ENCODE measurements at regions not wholly inside any gene's neighbourhood (a gene's known extent, or its start where the extent isn't known, plus 50 kb on each side); places are given as distances from the start of the nearest gene placed in this dataset.

DNA sequence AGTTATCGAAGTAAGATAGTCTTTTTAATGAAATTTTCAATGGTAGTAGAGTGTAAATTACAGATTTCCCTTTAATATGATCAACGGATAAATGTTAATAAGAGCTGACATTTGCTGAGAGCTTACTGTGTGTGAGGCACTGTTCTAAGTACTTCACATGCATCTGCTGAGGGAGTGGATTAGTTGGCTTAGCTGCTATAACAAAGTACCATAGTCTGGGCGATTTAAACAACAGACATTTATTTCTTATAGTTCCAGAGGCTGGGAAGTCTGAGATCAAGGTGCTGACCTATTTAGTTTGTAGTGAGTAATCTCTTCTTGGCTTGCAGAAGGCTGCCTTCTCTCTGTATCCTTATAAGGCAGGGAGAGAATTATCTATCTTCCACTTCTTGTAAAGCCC, 174.3 kb downstream of the CEP135 start:
- H4K91ac ChIP-seq (replicated peaks; ENCODE audit: insufficient read length, low read length) = no peak overlapping the region
- H2BK20ac ChIP-seq (ENCODE audit: low read length) = no peak overlapping the region
- no peak overlapping the region for H2BK12ac ChIP-seq (ENCODE audit: low read depth, low read length)
- no peaks in the 10 kb centered on the region for H3K9me3 ChIP-seq (ENCODE audit: insufficient read depth in 2 of 2, low read depth in 1 of 2, low read length in 1 of 2)
- no peak overlapping the region for H2BK5ac ChIP-seq (ENCODE audit: low read depth, low read length)
- H3K23me2 ChIP-seq (ENCODE audit: low read depth, low read length) = no peaks in the 10 kb centered on the region
- H3K23ac ChIP-seq (ENCODE audit: insufficient read length) = no peak overlapping the region
- no peak overlapping the region for H3K4me3 ChIP-seq (ENCODE audit: extremely low read depth in 1 of 4, insufficient read depth in 2 of 4, low read depth in 3 of 4, low read length in 4 of 4)
- H3K79me1 ChIP-seq (ENCODE audit: low read depth, low read length) = peaks cover 3% of the 10 kb centered on the region; the same call in 1 of the 2 replicates
- H2BK120ac ChIP-seq (replicated peaks; ENCODE audit: low read depth, low read length) = no peak overlapping the region
- H4K20me1 ChIP-seq (replicated peaks in 1 of 2; ENCODE audit: control insufficient read depth in 1 of 2, insufficient read depth in 2 of 2, low read length in 2 of 2) = no peaks in the 10 kb centered on the region
- H3K4me2 ChIP-seq (ENCODE audit: insufficient read depth in 1 of 2, low read depth in 2 of 2, low read length in 2 of 2) = no peak overlapping the region
- 70% methylated on average over 3 of the region's 3 CpGs; no CpG with 5 or more reads in 1 of the 2 experiments for WGBS, 2 experiments (ENCODE audit: extremely low coverage in 1 of 2, insufficient coverage in 1 of 2, insufficient read length in 1 of 2, insufficient replicate concordance in 2 of 2, low coverage in 1 of 2, low lambda C conversion rate in 2 of 2, missing lambda C conversion rate in 1 of 2)
- no peak overlapping the region for H2AFZ ChIP-seq (ENCODE audit: low read length)
- H3K36me3 ChIP-seq (ENCODE audit: control insufficient read depth in 2 of 4, insufficient read depth in 4 of 4, low read length in 3 of 4) = no peaks in the 10 kb centered on the region
- H3K79me2 ChIP-seq (ENCODE audit: control insufficient read depth in 1 of 2, insufficient read depth in 2 of 2, low read length in 2 of 2) = no peaks in the 10 kb centered on the region
- no peak overlapping the region for H4K5ac ChIP-seq (ENCODE audit: insufficient read length, low read depth, low read length)
- H3K4me1 ChIP-seq (replicated peaks in 1 of 4; ENCODE audit: control insufficient read depth in 3 of 4, insufficient read depth in 4 of 4, low read length in 3 of 4) = peaks cover 0 to 3% (median 0%) of the 10 kb centered on the region in 4 experiments; a peak in 1 of 7 replicates
- ChIA-PET POLR2A (ENCODE audit: partially characterized antibody) (interaction anchor here (1.2 kb wide), 1 partner anchor 35 kb away, joined by 5 read pairs; no protein-coding TSS in a partner anchor), CTCF (ENCODE audit: partially characterized antibody) (interaction anchor here (1.0 to 1.6 kb wide), 4 partner anchors 9 to 18 kb away, joined by 3 to 4 read pairs (median 3); no protein-coding TSS in a partner anchor)
- no peak overlapping the region for H3K4ac ChIP-seq (replicated peaks; ENCODE audit: insufficient read length, low read depth, low read length)
- no peak overlapping the region for H3K56ac ChIP-seq (replicated peaks; ENCODE audit: insufficient read length, low read depth, low read length)
- no peaks in the 10 kb centered on the region for H3K27me3 ChIP-seq (replicated peaks in 1 of 4; ENCODE audit: control insufficient read depth in 3 of 4, extremely low read depth in 1 of 4, insufficient read depth in 3 of 4, low read length in 3 of 4)
- H3K27ac ChIP-seq (ENCODE audit: low read depth, low read length) = no peak overlapping the region
- TF ChIP-seq ASH2L (IDR thresholded peaks at IDR 0.05; ENCODE audit: low read length) (no peak), SAP30 (IDR thresholded peaks at IDR 0.05; ENCODE audit: insufficient read depth, insufficient replicate concordance, low read length) (no peak), HDAC2 (IDR thresholded peaks at IDR 0.05; ENCODE audit: borderline replicate concordance in 1 of 2, low read depth in 2 of 2, low read length in 2 of 2) (no peak), CHD2 (IDR thresholded peaks at IDR 0.05; ENCODE audit: low read length) (no peak), EZH2 (IDR thresholded peaks at IDR 0.05; ENCODE audit: low read depth, low read length, severe bottlenecking) (no peak), BCL11A (IDR thresholded peaks at IDR 0.05; ENCODE audit: low read depth in 2 of 2, low read length in 2 of 2) (no peak)
- FAIRE-seq (no peak), DNase-seq (ENCODE audit: low read depth in 1 of 2, low spot score in 2 of 2) (no peak)
- no peak overlapping the region for H2BK15ac ChIP-seq (ENCODE audit: low read length)
- H3K14ac ChIP-seq (ENCODE audit: insufficient read length) = no peak overlapping the region
- H3K9ac ChIP-seq (replicated peaks in 1 of 4; ENCODE audit: extremely low read depth in 1 of 4, low read depth in 3 of 4, low read length in 3 of 4) = no peak overlapping the region
- no peak overlapping the region for H4K8ac ChIP-seq (ENCODE audit: extremely low read depth, insufficient read depth, low read length)
- no peak overlapping the region for H2AK5ac ChIP-seq (ENCODE audit: low read depth, low read length)
- no peak overlapping the region for H3K18ac ChIP-seq (ENCODE audit: extremely low read depth, low read length)
